ENCODE measurements at regions not wholly inside any gene's neighbourhood (a gene's known extent, or its start where the extent isn't known, plus 50 kb on each side); places are given as distances from the start of the nearest gene placed in this dataset.

- DNase-seq: no peak
- intact Hi-C loops (cut with micrococcal nuclease): no loop called here
- H3K27me3 Mint-ChIP-seq: peaks cover 12% of the 10 kb centered on the region
- H3K4me3 Mint-ChIP-seq: no peak overlapping the region
- TF ChIP-seq, protein P1, sequence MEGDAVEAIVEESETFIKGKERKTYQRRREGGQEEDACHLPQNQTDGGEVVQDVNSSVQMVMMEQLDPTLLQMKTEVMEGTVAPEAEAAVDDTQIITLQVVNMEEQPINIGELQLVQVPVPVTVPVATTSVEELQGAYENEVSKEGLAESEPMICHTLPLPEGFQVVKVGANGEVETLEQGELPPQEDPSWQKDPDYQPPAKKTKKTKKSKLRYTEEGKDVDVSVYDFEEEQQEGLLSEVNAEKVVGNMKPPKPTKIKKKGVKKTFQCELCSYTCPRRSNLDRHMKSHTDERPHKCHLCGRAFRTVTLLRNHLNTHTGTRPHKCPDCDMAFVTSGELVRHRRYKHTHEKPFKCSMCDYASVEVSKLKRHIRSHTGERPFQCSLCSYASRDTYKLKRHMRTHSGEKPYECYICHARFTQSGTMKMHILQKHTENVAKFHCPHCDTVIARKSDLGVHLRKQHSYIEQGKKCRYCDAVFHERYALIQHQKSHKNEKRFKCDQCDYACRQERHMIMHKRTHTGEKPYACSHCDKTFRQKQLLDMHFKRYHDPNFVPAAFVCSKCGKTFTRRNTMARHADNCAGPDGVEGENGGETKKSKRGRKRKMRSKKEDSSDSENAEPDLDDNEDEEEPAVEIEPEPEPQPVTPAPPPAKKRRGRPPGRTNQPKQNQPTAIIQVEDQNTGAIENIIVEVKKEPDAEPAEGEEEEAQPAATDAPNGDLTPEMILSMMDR (IDR thresholded peaks at IDR 0.05): no peak
- H3K36me3 Mint-ChIP-seq (ENCODE audit: low read depth): no peaks in the 10 kb centered on the region
- no peaks in the 10 kb centered on the region for H3K9me3 Mint-ChIP-seq
- POLR2A ChIA-PET: no interaction called here
- H3K27ac Mint-ChIP-seq: no peak overlapping the region
- no peak for ATAC-seq (ENCODE audit: low read depth)
- H3K4me1 Mint-ChIP-seq: no peaks in the 10 kb centered on the region
- CTCF ChIA-PET: no interaction called here
These were observed 235.9 kb downstream of the FOXL1 start for GRCh38 chr16:86814256-86814655.

DNA sequence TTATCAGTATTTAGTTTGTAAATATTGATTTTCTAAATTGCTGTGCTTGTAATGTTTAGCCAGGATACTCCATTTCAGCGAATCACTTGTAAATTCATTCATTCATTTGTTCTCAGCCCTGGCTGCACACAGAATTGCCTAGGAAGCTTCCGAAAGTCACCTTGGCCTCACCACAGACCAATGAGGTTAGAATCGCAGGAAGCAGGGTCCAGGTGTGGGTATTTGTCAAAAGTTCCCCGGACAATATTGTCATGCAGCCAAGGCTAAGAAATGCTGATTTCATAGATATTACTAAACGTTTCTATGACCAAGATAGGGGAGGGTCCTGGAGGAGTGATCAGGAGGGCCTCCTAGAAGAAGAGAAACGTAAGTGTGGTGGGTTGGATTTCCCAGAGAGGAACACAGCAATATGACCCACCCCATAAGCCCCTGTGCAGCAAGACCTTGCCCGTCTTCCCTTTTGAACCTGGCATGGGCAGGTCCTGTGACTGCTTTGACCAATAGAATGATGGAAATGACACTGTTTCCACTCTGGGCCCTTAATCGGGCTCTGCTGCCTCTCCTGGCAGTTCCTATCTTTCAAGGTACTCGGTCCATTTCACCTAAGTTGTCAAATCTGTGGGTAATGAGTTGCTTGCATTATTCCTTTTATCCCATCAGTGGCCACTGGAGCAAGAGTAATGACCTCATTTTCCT is 238.7 kb downstream of the FOXL1 start:
- CTCF ChIA-PET: no interaction called here
- DNase-seq (no peak), ATAC-seq (ENCODE audit: low read depth) (no peak)
- H3K9me3 Mint-ChIP-seq: no peaks in the 10 kb centered on the region
- H3K27me3 Mint-ChIP-seq: peaks cover 6% of the 10 kb centered on the region
- H3K4me1 Mint-ChIP-seq: no peaks in the 10 kb centered on the region
- POLR2A ChIA-PET: no interaction called here
- H3K27ac Mint-ChIP-seq: no peak overlapping the region
- no peak overlapping the region for H3K4me3 Mint-ChIP-seq
- intact Hi-C loops (cut with micrococcal nuclease): no loop called here
- no peaks in the 10 kb centered on the region for H3K36me3 Mint-ChIP-seq (ENCODE audit: low read depth)
- TF ChIP-seq, protein P1 (IDR thresholded peaks at IDR 0.05): no peak

DNA sequence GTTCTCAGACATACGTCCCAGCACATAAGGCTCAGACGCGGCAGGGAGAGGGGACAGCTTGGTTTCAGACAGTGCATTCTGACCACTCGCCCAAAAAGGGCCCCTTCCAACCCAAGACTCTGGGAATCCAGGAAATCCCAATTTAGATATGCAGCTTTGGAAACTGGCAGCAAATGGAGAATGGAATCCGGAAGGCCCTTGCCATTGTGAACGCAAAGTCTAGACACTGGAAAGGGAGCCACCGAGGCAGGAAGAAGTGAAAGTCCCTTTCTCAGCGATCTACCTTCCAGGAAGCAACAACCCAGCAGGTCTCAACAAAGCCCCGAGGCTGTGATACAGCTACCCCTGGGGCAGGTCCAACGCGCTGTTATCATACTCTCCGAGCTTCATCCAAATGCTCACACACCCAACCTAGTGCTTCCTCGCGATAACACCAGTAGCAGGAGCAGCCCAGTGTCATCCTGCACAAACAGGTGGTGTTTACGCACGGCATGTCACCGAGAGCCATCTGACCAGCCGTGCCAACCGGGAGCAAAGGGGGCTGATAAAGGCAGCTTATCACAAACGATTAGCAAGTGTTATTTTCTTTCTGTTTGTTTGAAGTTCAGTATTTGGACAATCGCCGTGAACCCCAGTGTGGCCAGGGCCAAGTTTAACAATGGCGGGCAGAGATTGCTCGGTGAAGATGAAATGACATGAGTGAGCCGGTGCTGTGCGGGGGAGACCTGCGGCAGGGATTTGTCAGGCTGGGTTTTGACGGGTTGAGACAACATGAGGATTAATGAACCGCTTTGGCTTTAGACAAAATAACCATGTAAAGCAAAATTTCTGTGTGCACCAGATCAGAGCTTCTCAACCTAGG is 240.6 kb downstream of the FOXL1 start:
- no peaks in the 10 kb centered on the region for H3K9me3 Mint-ChIP-seq
- ATAC-seq (ENCODE audit: low read depth): no peak
- H3K36me3 Mint-ChIP-seq (ENCODE audit: low read depth): no peaks in the 10 kb centered on the region
- ChIA-PET CTCF (no interaction called here), POLR2A (no interaction called here)
- H3K27ac Mint-ChIP-seq: no peak overlapping the region
- TF ChIP-seq, protein P1 (IDR thresholded peaks at IDR 0.05): no peak
- DNase-seq: no peak
- intact Hi-C loops (cut with micrococcal nuclease): no loop called here
- peaks cover 6% of the 10 kb centered on the region for H3K27me3 Mint-ChIP-seq
- H3K4me1 Mint-ChIP-seq: no peaks in the 10 kb centered on the region
- H3K4me3 Mint-ChIP-seq: no peak overlapping the region

- ATAC-seq (ENCODE audit: low read depth) (no peak), DNase-seq (no peak)
- Mint-ChIP-seq H3K4me1 (no peaks in the 10 kb centered on the region), H3K4me3 (no peak overlapping the region), H3K27ac (no peak overlapping the region), H3K36me3 (ENCODE audit: low read depth) (no peaks in the 10 kb centered on the region), H3K27me3 (peaks cover 6% of the 10 kb centered on the region), H3K9me3 (no peaks in the 10 kb centered on the region)
- TF ChIP-seq, protein P1 (IDR thresholded peaks at IDR 0.05): no peak
- POLR2A ChIA-PET: no interaction called here
- intact Hi-C loops (cut with micrococcal nuclease): no loop called here
- CTCF ChIA-PET: no interaction called here
These were observed 241.2 kb downstream of the FOXL1 start for GRCh38 chr16:86819533-86819892.

DNA sequence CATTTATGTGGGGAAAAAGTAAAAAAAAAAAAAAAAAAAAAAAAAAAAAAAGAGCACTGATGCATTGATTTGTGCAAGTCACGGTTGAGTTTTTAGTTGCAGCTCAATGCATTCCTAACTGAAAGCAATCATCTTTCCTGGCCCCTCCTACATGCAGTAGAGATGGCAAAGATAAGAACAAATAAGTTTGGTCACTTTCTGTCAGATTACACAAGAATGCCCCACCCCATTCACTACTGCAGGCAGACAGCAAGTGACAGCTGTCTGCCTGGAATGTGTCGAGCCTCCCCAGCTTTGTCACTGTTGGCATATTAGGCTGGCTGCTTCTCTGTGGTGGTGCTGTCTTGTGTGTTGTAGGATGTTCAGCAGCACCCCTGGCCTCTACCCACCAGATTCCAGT is 243.5 kb downstream of the FOXL1 start:
- CTCF ChIA-PET: no interaction called here
- ATAC-seq (ENCODE audit: low read depth) (no peak), DNase-seq (no peak)
- Mint-ChIP-seq H3K36me3 (ENCODE audit: low read depth) (no peaks in the 10 kb centered on the region), H3K27ac (no peak overlapping the region), H3K4me1 (no peaks in the 10 kb centered on the region), H3K9me3 (no peaks in the 10 kb centered on the region), H3K4me3 (no peak overlapping the region), H3K27me3 (peaks cover 9% of the 10 kb centered on the region)
- intact Hi-C loops (cut with micrococcal nuclease): no loop called here
- POLR2A ChIA-PET: no interaction called here
- TF ChIP-seq, protein P1 (IDR thresholded peaks at IDR 0.05): no peak

Data from activated B cell treated with CpG ODN at 0.5 μM for 24 hours (primary cell).